Adrenal gland (tissue), 9 donors: ENCODE measurements at regions not wholly inside any gene's neighbourhood (a gene's known extent, or its start where the extent isn't known, plus 50 kb on each side); places are given as distances from the start of the nearest gene placed in this dataset.

Source experiments
- DNase-seq, 7 donors: peaks; one replicate each; pipeline ENCODE4 v3.0.0-alpha.2; 2019 to 2020
- H3K27ac ChIP-seq, 5 donors: fragments of 200-600 bp; sonication (generic) in 4 of 5; 1 replicate in 3 of 5; 2 replicates in 2 of 5; pipeline versions ENCODE4 v1.5.1 to v1.8.0; 2016 to 2020; ENCODE audit warnings: mild to moderate bottlenecking in 1 of 5
- H3K27me3 ChIP-seq: fragments of 200-600 bp; 2 replicates; pipeline ENCODE4 v1.8.0; 2021
- H3K36me3 ChIP-seq, 2 donors: fragments of 200-600 bp; replicated peaks in 1 of 2; 1 replicate in 1 of 2; 2 replicates in 1 of 2; pipeline versions ENCODE4 v1.5.1 to v1.8.0; 2018 to 2022
- H3K4me1 ChIP-seq, 2 donors: fragments of 200-600 bp; replicated peaks in 1 of 2; 1 replicate in 1 of 2; 2 replicates in 1 of 2; pipeline versions ENCODE4 v1.5.1 to v1.8.0; 2018 to 2021
- H3K4me3 ChIP-seq, 4 donors: fragments of 200-600 bp; sonication (generic) in 3 of 4; one replicate each; pipeline ENCODE4 v1.5.1; 2016 to 2018
- H3K9me3 ChIP-seq, 3 donors: fragments of 200-600 bp; sonication (generic) in 1 of 3; replicated peaks in 1 of 3; 1 replicate in 2 of 3; 2 replicates in 1 of 3; pipeline versions ENCODE4 v1.5.1 to v1.8.0; 2016 to 2021
- CTCF ChIP-seq, 6 experiments: fragments of 450-650 bp in 4 of 6; fragments of 200-600 bp in 2 of 6; sonication (generic) in 1 of 6; IDR thresholded peaks; 1 replicate in 5 of 6; 2 replicates in 1 of 6; pipeline versions ENCODE4 v1.5.1 to v1.8.0; 2016 to 2021; ENCODE audit warnings: antibody characterized with exemption in 6 of 6, mild to moderate bottlenecking in 2 of 6, moderate library complexity in 1 of 6
- POLR2A ChIP-seq, 2 donors: fragments of 450-650 bp; IDR thresholded peaks; one replicate each; pipeline ENCODE4 v1.6.1; 2017; ENCODE audit warnings: antibody characterized with exemption in 2 of 2, mild to moderate bottlenecking in 2 of 2, moderate library complexity in 1 of 2
- WGBS, 4 donors: extraction: QIAGEN DNeasy Blood & Tissue Kit in 2 of 4; methylation state at CpG; one replicate each; pipeline versions ENCODE4 v1.1.5 to v1.1.7; 2013 to 2017; 5-methylcytosine and 5-hydroxymethylcytosine counted together
- intact Hi-C, 2 donors: fragments of 100-400 bp; cut with DNase I; formaldehyde crosslinking; loops; one replicate each; pipeline versions ENCODE4 v1.14.1 to v1.15.0; 2022 to 2023
- donor health status: healthy with polysubstance abuse.
- donor health status: Bipolar disorder and iron deficiency.
- donor health status: DM: yes; HTN: yes; CAD: no.
- donor health status: DM: no; HTN: no; CAD: no.
- donor health status: DM: no; HTN: no; CAD: no.

- Histone ChIP-seq H3K4me1 (no peaks in the 10 kb centered on the region), H3K4me3 (no peak overlapping the region), H3K9me3 (no peaks in the 10 kb centered on the region), H3K27me3 (peaks cover 4% of the 10 kb centered on the region), H3K27ac (no peak overlapping the region), H3K36me3 (no peaks in the 10 kb centered on the region)
- intact Hi-C loops, result no loop called here
- TF ChIP-seq CTCF (IDR thresholded peaks at IDR 0.05) (no peak), POLR2A (IDR thresholded peaks at IDR 0.05) (no peak)
- DNase-seq, result no peak
- 78 to 95% (median 89%) methylated on average over 1 of the region's 1 CpG for WGBS, 4 donors
Measured at GRCh38 chrX:43255596-43255995, 400.5 kb upstream of the MAOA start.

- no peaks in the 10 kb centered on the region for H3K9me3 ChIP-seq
- H3K4me3 ChIP-seq, result no peak overlapping the region
- no peak for DNase-seq
- H3K4me1 ChIP-seq, result no peaks in the 10 kb centered on the region
- intact Hi-C loops, result no loop called here
- H3K36me3 ChIP-seq, result no peaks in the 10 kb centered on the region
- TF ChIP-seq CTCF (IDR thresholded peaks at IDR 0.05) (no peak), POLR2A (IDR thresholded peaks at IDR 0.05) (no peak)
- no peak overlapping the region for H3K27ac ChIP-seq
- peaks cover 19% of the 10 kb centered on the region for H3K27me3 ChIP-seq
Measured at GRCh38 chrX:43266487-43266886, 389.6 kb upstream of the MAOA start.

GRCh38 chrX:43267652-43268051 is 388.4 kb upstream of the MAOA start:
- no peak overlapping the region for H3K27ac ChIP-seq
- H3K36me3 ChIP-seq, result no peaks in the 10 kb centered on the region
- no peaks in the 10 kb centered on the region for H3K9me3 ChIP-seq
- WGBS, 4 donors, result 68 to 91% (median 81%) methylated on average over 1 to 5 of the region's 5 CpGs
- no peak overlapping the region for H3K4me3 ChIP-seq
- no peaks in the 10 kb centered on the region for H3K4me1 ChIP-seq
- no peak for DNase-seq
- TF ChIP-seq CTCF (IDR thresholded peaks at IDR 0.05) (no peak), POLR2A (IDR thresholded peaks at IDR 0.05) (no peak)
- intact Hi-C loops, result no loop called here
- H3K27me3 ChIP-seq, result peaks cover 19% of the 10 kb centered on the region

- Histone ChIP-seq H3K27me3 (peaks cover 20% of the 10 kb centered on the region), H3K4me1 (no peaks in the 10 kb centered on the region), H3K4me3 (no peak overlapping the region), H3K27ac (no peak overlapping the region), H3K9me3 (no peaks in the 10 kb centered on the region), H3K36me3 (no peaks in the 10 kb centered on the region)
- DNase-seq, result no peak
- TF ChIP-seq POLR2A (IDR thresholded peaks at IDR 0.05) (no peak), CTCF (IDR thresholded peaks at IDR 0.05) (no peak)
- intact Hi-C loops, result no loop called here
Measured at GRCh38 chrX:43269201-43269600, 386.9 kb upstream of the MAOA start.
